ENCODE measurements at regions not wholly inside any gene's neighbourhood (a gene's known extent, or its start where the extent isn't known, plus 50 kb on each side); places are given as distances from the start of the nearest gene placed in this dataset.
"Not testable (repeated sequence)": the region's sequence is repeated elsewhere in the genome, so short reads cannot be mapped to it uniquely, and the experiment has no call there.

DNA sequence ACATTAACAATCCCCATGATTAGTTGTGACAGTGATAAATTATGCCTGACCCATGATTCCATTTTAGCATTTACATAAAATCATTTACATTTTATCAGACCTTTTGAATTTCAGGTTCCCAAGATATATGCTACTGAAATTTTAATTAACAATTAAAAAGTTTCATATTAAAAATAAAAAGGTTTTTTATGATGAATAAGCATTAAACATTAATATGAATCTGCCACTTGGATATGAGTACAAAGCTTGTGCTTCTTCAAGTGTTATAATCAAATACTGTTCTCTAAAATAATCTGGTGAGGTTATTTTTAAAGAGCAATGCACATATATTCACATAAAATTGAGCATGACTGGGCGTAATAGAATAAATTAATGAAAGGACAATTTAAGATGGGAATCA lies 1218.0 kb downstream of the CNTNAP5 start:
- intact Hi-C loops (cut with DNase I): no loop called here
- H3K27me3 ChIP-seq: no peaks in the 10 kb centered on the region
- H3K4me1 ChIP-seq: no peaks in the 10 kb centered on the region
- no peaks in the 10 kb centered on the region for H3K9me3 ChIP-seq
- 83 to 87% methylated on average over 1 of the region's 1 CpG for WGBS, 2 donors
- H3K27ac ChIP-seq: no peak overlapping the region
- DNase-seq: no peak
- H3K36me3 ChIP-seq: no peaks in the 10 kb centered on the region
- no peak overlapping the region for H3K4me3 ChIP-seq
- TF ChIP-seq, protein P1, sequence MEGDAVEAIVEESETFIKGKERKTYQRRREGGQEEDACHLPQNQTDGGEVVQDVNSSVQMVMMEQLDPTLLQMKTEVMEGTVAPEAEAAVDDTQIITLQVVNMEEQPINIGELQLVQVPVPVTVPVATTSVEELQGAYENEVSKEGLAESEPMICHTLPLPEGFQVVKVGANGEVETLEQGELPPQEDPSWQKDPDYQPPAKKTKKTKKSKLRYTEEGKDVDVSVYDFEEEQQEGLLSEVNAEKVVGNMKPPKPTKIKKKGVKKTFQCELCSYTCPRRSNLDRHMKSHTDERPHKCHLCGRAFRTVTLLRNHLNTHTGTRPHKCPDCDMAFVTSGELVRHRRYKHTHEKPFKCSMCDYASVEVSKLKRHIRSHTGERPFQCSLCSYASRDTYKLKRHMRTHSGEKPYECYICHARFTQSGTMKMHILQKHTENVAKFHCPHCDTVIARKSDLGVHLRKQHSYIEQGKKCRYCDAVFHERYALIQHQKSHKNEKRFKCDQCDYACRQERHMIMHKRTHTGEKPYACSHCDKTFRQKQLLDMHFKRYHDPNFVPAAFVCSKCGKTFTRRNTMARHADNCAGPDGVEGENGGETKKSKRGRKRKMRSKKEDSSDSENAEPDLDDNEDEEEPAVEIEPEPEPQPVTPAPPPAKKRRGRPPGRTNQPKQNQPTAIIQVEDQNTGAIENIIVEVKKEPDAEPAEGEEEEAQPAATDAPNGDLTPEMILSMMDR (IDR thresholded peaks at IDR 0.05): no peak
- ATAC-seq: no peak

DNA sequence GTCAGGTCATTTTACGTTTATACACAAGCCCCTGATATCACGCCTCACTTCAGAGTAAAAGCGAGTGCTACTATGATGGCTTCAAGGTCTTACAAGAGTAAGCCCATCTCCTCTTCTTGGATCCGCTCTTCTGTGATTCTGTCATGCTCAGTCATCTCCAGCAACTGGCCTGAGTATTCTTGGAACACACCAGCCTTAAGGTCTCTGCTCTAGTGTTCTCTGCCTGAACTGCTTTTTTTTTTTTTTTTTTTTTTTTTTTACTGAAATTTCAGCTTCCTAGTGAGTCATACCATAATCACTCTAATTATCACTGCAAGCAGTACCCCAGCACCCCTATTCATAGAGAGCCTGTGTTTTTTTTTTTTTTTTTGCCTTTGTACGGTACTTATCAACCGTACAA lies 1228.9 kb downstream of the CNTNAP5 start:
- no peak overlapping the region for H3K27ac ChIP-seq
- WGBS, 2 donors: 73 to 81% methylated on average over 6 of the region's 6 CpGs
- no peaks in the 10 kb centered on the region for H3K9me3 ChIP-seq
- ATAC-seq: no peak
- intact Hi-C loops (cut with DNase I): no loop called here
- TF ChIP-seq, protein P1 (IDR thresholded peaks at IDR 0.05): no peak
- H3K4me1 ChIP-seq: no peaks in the 10 kb centered on the region
- no peaks in the 10 kb centered on the region for H3K36me3 ChIP-seq
- no peaks in the 10 kb centered on the region for H3K27me3 ChIP-seq
- no peak for DNase-seq
- no peak overlapping the region for H3K4me3 ChIP-seq

DNA sequence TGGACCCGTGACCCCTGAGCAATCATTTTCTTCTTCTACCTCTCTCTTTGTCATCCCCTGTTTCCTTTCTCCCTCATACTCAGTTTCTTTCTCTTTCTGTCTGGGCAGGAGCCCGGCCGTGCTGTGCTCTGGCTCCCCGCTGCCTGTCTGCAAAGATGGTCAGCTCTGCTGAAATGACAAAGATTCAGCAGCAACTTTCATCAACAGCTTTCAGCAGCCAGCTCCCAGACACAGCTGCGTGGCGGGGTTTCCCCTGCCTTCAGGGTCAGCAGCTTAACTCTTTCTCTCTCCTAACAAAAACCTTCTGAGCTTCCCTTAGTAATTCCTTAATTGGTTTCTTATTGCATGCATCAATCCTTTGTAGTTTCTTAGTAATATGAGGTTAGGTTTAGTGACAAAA lies 1234.4 kb downstream of the CNTNAP5 start:
- intact Hi-C loops (cut with DNase I): no loop called here
- H3K4me3 ChIP-seq: no peak overlapping the region
- no peak overlapping the region for H3K27ac ChIP-seq
- ATAC-seq (no peak), DNase-seq (no peak)
- H3K9me3 ChIP-seq: no peaks in the 10 kb centered on the region
- WGBS, 2 donors: 40 to 44% methylated on average over 6 of the region's 6 CpGs
- TF ChIP-seq, protein P1 (IDR thresholded peaks at IDR 0.05): no peak
- no peaks in the 10 kb centered on the region for H3K4me1 ChIP-seq
- H3K27me3 ChIP-seq: no peaks in the 10 kb centered on the region
- H3K36me3 ChIP-seq: no peaks in the 10 kb centered on the region

DNA sequence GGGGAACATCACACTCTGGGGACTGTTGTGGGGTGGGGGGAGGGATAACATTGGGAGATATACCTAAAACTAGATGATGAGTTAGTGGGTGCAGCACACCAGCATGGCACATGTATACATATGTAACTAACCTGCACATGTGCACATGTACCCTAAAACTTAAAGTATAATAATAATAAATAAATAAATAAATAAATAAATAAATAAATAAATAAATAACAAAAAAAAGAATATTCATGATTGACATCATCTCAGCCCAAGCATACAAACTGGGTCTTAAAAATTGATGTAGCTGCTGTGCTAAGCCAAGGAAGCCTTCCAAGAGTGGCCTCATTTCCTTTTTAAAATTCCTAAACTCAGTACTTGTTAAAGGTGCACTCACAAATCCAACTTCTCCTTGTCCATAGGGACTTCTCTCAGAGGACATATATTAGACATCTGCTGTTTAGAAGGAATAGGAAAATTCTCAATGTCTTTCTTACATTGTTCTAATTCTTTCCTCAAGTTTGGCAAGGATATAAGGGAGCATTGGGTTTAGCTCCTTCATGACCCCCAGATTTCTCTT lies 1235.4 kb downstream of the CNTNAP5 start:
- intact Hi-C loops (cut with DNase I); H3K9me3 ChIP-seq; H3K4me1 ChIP-seq; H3K27me3 ChIP-seq; DNase-seq; H3K27ac ChIP-seq; ATAC-seq; H3K4me3 ChIP-seq; H3K36me3 ChIP-seq: not testable (repeated sequence)

DNA sequence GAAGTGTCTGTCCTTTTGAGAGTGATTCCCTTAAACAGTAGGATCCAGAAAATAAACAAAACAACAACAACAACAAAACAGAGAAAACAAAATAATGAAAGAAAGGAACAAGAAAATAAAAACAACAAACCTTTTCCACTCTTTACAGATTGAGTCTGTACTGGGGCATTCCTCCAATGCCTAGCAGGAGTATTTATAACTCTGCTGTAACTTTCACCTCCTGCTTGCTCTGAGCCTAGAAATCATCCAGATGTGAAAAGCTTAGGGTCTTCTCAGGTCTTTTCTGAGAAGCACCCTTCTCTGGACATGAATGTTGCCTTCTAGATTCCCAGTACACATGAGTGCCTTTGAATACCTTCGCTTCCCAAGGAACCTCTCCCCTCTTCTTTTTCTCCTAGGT lies 1239.4 kb downstream of the CNTNAP5 start:
- TF ChIP-seq, protein P1 (IDR thresholded peaks at IDR 0.05): no peak
- DNase-seq (no peak), ATAC-seq (no peak)
- Histone ChIP-seq H3K36me3 (no peaks in the 10 kb centered on the region), H3K4me1 (no peaks in the 10 kb centered on the region), H3K9me3 (no peaks in the 10 kb centered on the region), H3K4me3 (no peak overlapping the region), H3K27ac (no peak overlapping the region), H3K27me3 (no peaks in the 10 kb centered on the region)
- intact Hi-C loops (cut with DNase I): no loop called here
- 85 to 88% methylated on average over 1 of the region's 1 CpG for WGBS, 2 donors
